Upper lobe of left lung (tissue), 4 donors: ENCODE measurements at regions not wholly inside any gene's neighbourhood (a gene's known extent, or its start where the extent isn't known, plus 50 kb on each side); places are given as distances from the start of the nearest gene placed in this dataset.

Experiments
- EP300 ChIP-seq, 4 donors: sonication (generic); formaldehyde crosslinking; IDR thresholded peaks; one replicate each; pipeline ENCODE4 v1.5.1; 2017; ENCODE audit warnings: antibody characterized with exemption in 4 of 4, control low read depth in 2 of 4
- POLR2AphosphoS5 ChIP-seq, 2 donors: sonication (generic); formaldehyde crosslinking; IDR thresholded peaks; one replicate each; pipeline ENCODE4 v1.5.1; 2017; ENCODE audit warnings: antibody characterized with exemption in 2 of 2
- TF ChIP-seq, protein P1 (sequence below), 6 experiments: fragments of 450-650 bp in 4 of 6; fragments of 200-600 bp in 2 of 6; sonication (generic) in 2 of 6; IDR thresholded peaks; one replicate each; pipeline ENCODE4 v1.5.1; 2016 to 2019; ENCODE audit warnings: antibody characterized with exemption in 6 of 6

DNA sequence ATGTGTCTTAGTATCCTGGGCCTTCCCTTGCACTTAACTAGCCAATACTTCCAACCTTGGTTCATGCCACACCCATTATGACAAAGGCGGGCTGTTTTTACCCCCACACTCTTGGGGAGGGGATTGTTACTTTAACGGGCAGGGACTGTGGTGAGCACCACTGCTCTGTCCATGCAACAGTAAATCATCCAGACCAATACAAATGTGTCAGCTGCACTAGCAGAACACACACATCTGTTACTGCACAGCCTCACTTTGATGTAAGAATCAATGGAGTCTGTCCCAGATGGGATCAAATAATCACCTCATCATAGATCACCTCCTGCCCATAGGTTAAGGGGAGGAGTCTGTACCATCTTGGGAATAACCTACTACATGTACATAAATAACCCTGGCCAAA, 58.1 kb downstream of the NPAP1 start:
- no peak for TF ChIP-seq EP300 (IDR thresholded peaks at IDR 0.05)
- TF ChIP-seq, protein P1, sequence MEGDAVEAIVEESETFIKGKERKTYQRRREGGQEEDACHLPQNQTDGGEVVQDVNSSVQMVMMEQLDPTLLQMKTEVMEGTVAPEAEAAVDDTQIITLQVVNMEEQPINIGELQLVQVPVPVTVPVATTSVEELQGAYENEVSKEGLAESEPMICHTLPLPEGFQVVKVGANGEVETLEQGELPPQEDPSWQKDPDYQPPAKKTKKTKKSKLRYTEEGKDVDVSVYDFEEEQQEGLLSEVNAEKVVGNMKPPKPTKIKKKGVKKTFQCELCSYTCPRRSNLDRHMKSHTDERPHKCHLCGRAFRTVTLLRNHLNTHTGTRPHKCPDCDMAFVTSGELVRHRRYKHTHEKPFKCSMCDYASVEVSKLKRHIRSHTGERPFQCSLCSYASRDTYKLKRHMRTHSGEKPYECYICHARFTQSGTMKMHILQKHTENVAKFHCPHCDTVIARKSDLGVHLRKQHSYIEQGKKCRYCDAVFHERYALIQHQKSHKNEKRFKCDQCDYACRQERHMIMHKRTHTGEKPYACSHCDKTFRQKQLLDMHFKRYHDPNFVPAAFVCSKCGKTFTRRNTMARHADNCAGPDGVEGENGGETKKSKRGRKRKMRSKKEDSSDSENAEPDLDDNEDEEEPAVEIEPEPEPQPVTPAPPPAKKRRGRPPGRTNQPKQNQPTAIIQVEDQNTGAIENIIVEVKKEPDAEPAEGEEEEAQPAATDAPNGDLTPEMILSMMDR (IDR thresholded peaks at IDR 0.05) = no peak
- TF ChIP-seq POLR2AphosphoS5 (IDR thresholded peaks at IDR 0.05) = no peak
